ENCODE measurements at regions not wholly inside any gene's neighbourhood (a gene's known extent, or its start where the extent isn't known, plus 50 kb on each side); places are given as distances from the start of the nearest gene placed in this dataset.

GRCh38 chr6:147970970-147971369, 371.7 kb upstream of the SASH1 start:
- TF ChIP-seq CTCF (IDR thresholded peaks at IDR 0.05; ENCODE audit: low read depth, low read length): no peak
- TF ChIP-seq POLR2A (IDR thresholded peaks at IDR 0.05; ENCODE audit: extremely low read depth, insufficient read length): no peak
